HepG2 (cell line): ENCODE measurements at regions not wholly inside any gene's neighbourhood (a gene's known extent, or its start where the extent isn't known, plus 50 kb on each side); places are given as distances from the start of the nearest gene placed in this dataset.

Experiments used
- CTCF ChIP-seq: sonication (generic); formaldehyde crosslinking; IDR thresholded peaks from 2 replicates; pipeline ENCODE4 v1.5.0; 2020; ENCODE audit warnings: mild to moderate bottlenecking, missing genetic modification reagents, moderate library complexity
- HDAC1 ChIP-seq: sonication (generic); formaldehyde crosslinking; IDR thresholded peaks from 2 replicates; pipeline ENCODE4 v1.5.1; 2020; ENCODE audit warnings: mild to moderate bottlenecking, missing genetic modification reagents
- ZNF761 ChIP-seq: sonication (generic); formaldehyde crosslinking; conservative IDR thresholded peaks from 2 replicates; pipeline ENCODE4 v1.4.0; 2020; ENCODE audit warnings: mild to moderate bottlenecking, missing genetic modification reagents
- small RNA-seq, 3 experiments: library from RNA; depleted of rRNA; stranded (forward); fragments of <200 nt; gene quantifications; one replicate each; pipeline ENCODE3, GENCODE V24; 2012; ENCODE audit warnings: low read depth in 2 of 3, low replicate concordance in 1 of 3; ENCODE audit not compliant: insufficient read length in 3 of 3, insufficient read depth in 2 of 3

- TF ChIP-seq ZNF761 (CRISPR knock-in tag) (peak; percentile 89), HDAC1 (CRISPR knock-in tag) (0 out of 2 replicates have a peak, but pooled peaks have one; percentile 40), CTCF (CRISPR knock-in tag) (no peak)
Measured at GRCh38 chr6:26312501-26313397, 52.2 kb upstream of the BTN3A2 start (continued).

Small RNA genes lying in the stretch of these regions (small RNA-seq; reads per million reads assigned to genes)
- gene AL031777.2 (0 reads per million in 3 experiments), gene HIST1H2AD (0 reads per million in 3 experiments), gene HIST1H2APS3 (0 reads per million in 3 experiments), gene HIST1H4G (0 reads per million in 3 experiments), gene LARP1P1 (0 reads per million in 3 experiments)
